ENCODE measurements at regions not wholly inside any gene's neighbourhood (a gene's known extent, or its start where the extent isn't known, plus 50 kb on each side); places are given as distances from the start of the nearest gene placed in this dataset.

DNA sequence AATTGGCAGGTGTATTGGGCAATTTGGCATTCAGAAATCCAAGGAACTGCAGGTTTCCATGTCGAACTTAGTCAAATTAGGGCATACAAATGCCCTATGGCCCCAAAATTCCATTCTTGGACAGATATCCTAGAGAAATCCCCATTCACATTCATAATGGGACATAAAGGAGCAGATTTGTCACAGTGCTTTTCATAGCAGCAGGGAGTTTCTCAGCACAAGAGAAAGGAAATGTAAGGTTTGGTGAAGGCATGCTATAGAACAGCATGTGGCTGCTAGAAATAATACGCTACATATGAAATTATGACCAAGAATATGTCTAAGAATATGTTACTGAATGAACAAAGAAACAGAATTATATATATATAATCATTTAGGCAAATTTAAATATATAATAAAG, 437.5 kb upstream of the BOD1L1 start:
- no peak for DNase-seq

DNA sequence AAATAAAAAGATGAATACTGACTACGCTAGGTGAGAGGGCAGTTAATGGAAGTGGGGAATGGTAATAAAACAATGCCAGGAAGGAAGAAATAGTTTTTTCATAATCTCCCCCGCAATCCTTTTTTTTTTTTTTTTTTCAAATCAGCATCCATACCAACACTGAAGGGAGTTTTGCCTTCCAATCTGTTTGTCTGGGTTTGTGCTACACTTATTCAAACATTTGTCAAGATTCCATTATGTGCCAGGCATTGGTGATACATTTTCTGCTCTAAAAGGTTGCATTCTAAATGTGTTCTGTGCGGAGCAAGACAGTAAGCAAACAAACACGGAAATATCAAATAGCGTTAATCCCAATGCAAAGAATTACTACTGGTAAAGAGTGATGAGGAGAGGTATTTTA, 437.9 kb upstream of the BOD1L1 start:
- DNase-seq, result no peak

DNA sequence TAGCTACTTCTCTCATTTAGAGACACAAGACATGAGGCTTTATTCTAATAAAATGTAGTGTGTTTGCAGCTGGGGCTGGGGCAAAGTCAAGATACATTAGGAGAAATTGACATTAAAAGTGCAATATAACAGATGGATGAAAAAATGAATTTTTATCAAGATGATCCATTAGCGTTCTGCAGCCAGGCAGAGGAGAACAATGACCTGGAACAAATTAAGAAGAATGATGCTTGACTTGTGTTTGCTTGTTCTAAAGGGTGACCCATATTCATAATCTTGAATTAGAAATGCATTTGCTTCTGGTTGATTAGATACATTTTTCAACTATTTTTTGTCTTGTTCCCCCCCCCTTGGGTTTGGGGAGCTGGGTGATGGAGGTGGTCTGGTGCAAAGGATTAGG, 439.5 kb upstream of the BOD1L1 start:
- no peak for DNase-seq

DNA sequence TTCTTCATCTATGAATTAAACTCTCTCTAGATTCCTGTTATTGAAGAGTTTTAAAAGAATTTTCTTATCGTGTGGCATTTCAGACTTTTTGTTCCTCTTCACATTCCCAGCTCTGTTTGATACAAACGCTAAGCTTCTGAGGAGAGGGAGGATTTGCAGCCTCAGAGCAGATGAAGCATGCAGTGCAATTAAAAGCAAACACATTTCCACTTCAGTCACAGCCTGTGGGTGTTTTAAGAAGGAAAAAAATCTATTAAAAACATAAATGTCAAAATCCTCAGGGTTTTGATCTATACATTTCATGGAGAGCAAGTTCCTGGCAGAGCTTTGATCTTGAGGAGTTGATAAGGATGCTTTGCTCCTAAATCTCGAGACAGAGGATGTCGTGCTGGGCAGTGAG, 442.4 kb upstream of the BOD1L1 start:
- no peak for DNase-seq

DNA sequence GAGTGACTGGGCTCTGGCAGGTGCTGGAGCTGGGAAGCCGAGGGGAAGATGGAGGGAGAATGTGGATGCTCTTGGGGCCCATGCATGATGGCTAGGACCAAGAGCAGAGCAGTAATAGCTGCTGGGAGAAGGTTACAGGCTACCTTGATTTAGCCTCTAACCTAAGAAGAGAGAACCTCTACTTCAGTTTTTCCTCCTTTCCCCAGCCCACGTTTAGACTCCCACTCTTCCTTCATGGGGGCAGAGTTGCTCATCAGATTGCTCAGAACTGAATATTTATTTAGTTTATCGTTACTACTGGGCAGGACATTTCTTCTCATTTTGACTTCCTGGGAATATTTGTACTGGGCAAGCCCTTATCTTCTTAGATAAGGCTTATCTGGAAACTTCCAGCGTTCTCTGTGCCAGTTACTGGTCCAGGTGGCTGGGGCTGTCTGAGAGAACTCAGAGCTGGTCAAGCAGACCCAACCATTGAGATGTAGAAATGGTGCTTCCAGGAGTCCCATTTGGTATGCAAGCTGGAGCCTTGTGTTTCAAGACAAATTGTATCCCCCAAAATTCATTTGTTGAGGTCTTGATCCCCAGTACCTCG, 442.9 kb upstream of the BOD1L1 start:
- no peak for DNase-seq

DNA sequence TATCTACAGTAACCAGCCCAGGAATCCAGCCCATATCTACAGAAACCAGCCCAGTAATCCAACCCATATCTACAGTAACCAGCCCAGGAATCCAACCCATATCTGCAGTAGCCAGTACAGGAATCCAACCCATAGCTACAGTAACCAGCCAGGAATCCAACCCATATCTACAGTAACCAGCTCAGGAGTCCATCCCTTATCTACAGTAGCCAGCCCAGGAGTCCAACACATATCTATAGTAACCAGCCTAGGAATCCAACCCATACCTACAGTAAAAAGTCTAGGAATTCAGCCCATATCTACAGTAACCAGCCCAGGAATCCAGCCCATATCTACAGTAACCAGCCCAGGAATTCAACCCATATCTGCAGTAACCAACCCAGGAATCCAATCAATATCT, 445.0 kb upstream of the BOD1L1 start:
- no peak for DNase-seq

DNA sequence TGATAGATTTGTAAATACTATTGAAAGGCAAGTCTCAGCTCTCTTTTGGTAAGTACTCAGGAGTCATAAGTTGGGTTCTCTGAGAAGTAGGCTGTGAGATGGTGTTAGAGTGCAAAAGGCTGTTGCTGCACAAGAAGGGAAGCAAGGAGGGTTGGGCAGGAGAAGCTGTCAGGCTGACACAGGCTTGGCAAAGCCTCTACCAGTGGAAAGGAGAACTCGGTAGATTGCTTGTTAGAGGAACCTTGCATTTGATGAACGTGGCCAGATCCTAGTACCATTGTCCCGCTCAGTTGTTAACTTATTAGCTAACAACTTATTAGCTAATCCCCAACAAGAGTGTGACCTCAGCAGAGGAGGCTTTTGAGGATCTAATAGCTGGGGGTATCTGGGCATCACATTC, 449.3 kb upstream of the BOD1L1 start:
- DNase-seq, result no peak

DNA sequence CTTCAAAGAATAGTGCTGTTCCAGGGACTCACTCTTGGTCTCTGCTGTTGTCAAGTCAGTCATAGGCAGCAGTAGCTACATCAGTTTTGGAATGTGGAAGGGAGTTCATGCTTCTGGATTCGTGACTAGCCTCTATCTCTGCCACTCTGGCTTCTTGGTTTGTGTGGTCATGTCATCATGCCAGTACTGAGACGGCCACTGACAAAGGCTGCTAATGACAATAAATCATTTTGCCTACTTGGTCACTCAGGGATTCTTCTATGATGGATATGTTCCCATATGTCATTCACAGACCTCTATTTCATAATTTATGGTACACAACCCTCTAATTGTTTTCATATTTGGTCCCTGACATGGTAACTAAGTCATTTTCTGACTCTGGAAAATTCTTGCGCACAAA, 450.8 kb upstream of the BOD1L1 start:
- no peak for DNase-seq

DNA sequence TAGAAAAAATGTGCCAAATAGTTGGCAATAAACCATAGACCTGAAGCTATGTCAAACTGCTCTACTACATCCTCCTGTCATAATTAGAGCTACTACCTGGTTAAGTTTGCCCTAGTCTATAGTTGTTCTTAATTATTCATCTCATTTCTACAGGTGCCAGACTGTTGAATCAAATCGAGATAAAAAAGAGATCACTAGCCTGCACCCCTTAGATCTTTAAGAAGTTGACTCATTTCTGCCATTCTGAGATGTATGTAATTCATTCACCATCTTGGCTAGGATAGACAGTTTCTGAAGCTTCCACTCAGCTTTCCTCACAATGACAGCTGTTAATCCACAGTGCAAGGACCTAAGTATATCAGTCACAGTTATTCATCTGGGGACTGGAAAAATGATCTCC, 452.1 kb upstream of the BOD1L1 start:
- DNase-seq, result no peak

DNA sequence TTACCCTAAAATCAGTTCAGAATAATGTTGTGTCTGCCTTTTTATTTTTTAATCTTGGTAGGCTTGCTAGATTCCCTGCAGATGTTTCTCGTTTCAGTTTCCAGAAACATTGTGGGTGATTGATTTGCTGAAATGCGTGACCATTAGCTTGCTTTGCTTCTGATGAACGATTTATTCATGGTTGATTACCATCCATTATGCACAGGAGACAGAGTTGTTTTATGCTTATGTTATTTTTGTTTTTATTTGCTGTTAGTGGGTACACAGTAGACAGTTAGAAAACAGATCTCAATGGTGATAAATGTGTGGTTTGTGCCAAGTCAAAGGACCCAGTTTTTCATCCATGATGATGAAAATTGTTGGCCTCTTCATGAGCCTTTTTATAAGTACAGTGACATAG, 455.6 kb upstream of the BOD1L1 start:
- no peak for DNase-seq

DNA sequence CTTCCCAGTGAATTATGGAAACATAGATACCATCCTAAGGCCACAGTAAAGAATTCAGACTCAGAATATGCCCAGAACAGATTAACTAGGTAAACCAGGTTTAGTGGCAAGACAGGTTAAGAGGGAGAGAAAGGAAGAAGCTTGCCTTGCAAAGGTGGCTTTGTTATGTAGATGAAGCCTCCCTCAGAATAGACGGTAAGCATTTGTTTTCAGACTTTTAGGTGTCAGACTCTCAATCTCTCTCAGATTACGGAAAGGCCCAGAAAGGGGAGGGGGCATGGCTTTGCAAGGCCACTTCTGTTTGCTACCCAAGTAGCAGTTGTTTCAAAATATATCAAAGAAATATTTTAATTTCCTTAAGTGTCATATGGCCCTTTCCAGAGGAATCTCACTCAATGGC, 457.1 kb upstream of the BOD1L1 start:
- DNase-seq, result no peak

DNA sequence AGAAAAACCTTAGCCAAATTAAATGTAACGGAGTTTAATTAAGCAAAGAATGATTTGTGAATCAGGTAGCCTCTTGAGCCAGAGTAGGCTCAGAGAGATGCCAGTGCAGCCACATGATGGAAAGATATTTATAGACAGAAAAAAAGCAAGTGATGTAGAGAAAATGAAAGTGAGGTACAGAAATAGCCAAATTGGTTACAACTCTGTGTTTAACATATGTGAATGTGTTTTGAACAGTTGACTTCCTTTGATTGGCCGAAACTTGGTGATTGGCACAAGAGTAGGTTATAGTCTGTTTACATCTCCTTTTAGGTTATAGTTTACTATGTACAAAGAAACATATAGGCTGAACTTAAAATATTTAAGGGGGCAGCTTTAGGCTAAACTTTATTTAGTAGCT, 459.9 kb upstream of the BOD1L1 start:
- DNase-seq, result no peak

DNA sequence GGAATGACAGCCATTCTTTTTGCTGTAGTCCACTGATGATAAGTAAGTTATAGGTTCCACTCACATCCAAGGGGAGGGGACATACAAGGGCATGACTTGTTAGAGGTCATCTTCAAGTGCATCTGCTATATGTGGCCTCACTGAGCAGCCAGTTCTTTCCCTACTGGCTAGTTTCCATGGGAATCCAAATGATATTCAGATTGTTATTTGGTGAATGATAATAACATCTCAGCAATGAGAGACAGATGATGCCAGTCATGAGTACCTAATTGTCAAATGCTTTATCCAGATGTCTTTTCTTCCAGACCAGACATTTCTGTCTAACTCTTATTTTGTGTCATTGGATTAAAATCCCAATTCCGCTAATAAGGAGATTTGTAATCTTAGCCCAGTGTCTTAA, 460.4 kb upstream of the BOD1L1 start:
- DNase-seq, result no peak

DNA sequence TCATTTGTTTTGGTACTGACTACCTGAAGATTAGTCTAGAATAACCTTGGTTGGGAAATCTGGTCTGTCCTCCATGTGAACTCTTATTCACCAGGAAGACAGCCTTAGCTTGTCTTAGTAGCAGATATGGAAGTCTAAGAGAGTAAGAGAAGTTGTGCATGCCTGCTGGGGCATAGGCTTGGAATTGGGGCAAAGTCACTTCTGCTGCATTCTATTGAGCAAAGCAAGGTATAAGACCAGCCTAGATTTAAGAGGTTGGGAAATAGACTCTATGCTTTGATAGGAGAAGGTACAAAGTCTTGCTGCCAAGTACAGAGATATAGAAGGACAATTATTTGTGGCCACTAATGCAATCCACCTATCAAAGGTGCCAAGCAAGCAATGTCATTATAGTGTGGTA, 464.0 kb upstream of the BOD1L1 start:
- DNase-seq, result no peak

DNA sequence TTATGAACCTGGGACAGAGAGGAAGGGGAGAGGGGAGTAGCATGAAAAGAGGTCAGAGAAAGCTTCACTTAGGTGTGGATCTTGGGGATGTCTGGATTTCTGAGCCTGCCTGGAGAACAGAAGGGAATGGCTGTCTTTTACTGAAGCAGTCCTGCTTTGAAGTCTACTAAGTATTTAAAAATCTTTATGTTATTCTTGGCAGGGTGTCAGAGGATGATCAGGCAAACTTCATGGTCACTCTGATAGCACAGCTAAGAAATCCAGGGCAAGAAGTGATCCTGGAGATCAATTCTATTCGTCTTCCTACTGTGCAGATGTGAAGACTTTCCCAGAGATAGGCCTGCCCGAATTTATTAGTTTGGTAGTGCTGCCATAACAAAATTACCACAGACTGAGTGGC, 464.4 kb upstream of the BOD1L1 start:
- no peak for DNase-seq

DNA sequence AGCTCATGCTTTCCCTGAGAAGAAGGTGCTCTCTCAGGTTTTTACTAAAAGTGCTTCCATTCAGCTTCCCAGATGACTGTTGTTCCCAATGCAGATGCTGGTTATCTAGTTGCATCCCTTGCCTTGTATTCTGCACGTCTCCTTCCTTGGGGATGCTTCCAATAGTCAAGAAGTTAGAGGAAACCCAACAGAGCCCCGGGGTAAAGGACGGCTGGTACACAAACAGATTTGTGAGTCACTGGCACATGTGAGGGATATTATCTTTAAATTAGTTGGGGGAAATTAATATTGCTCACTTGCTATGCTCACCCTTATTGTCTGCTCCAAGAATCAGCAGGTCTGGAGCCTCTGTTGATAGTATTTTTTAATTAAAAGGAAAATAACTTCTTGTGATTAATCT, 465.2 kb upstream of the BOD1L1 start:
- DNase-seq, result no peak

DNA sequence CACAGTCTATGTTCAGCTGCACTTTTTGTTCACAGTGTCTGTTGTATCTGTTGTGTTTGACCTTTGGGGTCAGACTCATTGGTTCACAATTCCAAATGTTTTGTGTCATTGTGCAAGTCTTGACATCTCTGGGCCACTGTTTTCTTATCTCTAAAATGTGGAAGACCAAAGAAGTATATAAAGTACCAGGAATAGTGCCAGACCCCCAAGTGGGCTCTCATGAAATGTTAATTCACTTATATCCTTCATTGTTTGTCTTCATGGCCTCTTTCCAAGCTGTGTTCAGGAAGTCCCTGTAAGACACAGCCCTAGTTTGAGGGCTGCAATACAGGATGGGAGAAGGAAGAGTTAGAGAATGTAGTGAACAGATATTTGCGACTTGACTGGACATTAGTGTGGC, 468.3 kb upstream of the BOD1L1 start:
- DNase-seq, result no peak

DNA sequence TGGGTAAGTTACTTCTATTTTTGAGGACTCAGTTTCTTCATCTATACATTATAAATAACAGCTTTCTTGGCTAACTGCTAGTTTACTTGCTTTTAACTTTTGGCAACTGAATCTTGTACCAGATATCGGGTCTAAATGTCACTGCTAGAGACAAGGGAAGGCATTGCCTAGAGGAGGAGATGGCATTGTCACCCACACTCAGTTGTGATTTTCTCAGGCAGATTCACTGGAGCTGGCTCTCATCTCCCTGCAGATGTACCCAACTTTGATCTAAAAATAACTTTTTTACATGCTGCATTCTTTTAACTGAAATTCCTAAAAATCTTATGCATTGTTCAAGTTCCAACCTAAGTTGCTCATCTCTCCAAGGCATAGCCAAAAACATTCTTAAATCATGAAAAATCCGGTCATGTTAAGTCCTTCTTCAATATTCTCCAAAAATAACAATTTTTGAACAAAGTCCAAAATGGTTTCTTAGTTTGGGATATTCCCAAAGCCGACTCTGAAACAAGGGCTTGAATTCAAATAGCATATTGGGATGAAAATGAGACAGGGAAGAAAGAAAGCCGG, 469.0 kb upstream of the BOD1L1 start:
- DNase-seq, result no peak

DNA sequence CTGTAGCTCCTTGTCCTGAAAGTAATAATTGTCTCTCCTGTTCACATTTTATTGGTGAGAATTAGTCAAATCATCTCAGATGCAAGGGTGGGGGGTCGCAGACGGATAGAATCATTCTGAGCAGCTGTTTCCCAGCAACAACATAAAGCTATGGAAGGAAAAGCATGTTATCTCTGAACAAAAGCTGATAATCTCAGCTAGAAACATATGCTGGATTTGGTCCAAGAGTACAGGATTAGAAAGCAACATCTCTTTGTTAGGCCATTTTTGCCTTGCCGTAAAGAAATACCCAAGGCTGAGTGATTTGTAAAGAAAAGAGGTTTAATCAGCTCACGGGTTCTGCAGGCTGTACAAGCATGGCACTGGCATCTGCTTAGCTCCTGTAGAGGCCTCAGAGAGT, 472.8 kb upstream of the BOD1L1 start:
- DNase-seq, result no peak

DNA sequence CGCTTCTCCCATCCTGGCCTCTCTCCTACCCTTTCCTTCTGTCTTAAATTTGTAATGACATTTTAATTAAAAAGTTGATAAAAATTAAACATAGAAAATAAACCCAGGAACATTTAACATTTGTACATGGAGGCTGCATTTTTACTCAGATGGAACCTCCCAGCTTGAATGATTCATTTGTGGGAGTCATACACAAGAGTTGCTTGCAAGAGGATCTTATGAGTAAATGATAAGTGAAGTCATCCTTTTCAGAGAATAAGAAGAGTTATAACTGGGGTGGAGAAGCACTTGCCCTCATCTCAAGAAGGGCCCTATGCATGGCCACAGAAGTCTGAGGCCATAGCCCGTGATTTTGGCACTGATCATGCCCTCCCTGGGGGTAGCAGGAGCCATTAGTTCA, 482.9 kb upstream of the BOD1L1 start:
- DNase-seq, result no peak

DNA sequence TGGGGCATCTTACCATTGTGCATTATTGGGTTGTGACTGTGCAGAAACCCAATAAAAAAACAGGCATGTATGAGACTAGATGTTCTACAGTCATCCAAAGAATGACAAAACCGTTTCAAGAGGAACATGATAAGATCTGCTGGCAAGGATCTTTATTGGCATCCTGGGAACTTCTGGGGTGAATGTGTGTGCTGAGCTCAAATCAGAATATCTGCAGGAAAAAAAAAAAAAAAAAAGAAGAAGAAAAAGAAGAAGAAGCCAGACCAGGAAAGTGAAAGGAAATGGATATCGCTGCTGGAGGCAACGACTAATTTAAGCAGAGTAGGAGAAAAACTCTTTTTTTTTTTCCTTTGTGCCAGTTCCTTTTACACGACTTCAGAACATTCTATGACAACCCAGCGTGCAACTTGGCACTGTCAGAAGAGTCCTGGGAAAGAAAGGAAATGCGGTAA, 484.2 kb upstream of the BOD1L1 start:
- DNase-seq, result no peak

DNA sequence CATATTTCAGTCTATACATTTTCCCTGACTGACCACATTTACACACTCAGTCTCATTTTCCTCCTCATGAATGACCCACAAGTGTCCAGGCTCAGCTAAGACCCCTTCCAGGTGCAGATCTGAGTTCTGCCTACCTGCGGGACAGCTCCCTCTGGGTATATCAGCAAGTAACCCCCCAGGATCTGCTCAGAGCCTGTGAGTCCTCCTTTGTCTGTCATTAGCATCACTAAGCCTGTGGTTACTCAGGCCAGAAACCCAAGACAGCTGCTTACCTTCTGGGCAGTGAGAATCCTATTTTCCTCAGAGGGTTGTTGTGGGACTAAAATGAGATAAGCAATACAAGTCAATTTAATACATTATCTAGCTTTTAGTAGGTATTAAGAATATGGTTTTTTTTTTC, 487.6 kb upstream of the BOD1L1 start:
- DNase-seq, result no peak

DNA sequence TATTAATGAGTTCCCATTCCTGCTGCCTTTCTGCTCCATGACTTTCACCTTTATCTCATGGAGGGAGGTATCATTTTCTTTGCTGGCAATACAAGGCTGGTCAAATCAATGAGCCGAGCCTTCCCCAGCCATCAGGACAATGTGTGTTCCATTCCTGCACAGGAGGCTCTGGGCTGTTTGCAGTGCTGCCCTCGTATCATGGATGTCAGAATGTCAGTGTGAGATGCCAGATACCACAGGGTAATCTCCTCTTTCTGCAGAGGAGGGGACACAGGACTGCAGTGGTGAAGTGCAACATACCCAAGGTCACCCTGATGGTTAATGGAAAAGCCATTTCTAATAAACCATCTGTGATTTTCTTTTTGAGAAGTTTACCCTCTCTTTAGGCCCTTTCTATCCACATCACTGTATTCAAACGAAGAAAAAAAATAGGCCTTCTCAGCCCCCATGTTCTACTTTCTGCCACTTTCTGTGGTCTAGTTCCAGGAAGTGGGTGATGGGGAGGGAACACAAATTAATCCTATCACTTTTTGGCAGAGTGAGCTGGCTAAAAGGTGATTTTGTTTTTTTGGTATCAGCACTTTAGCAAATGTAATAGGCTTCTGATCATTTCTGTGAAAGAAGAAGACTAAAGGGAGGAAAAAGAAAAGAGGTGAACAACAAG, 490.2 kb upstream of the BOD1L1 start:
- no peak for DNase-seq

DNA sequence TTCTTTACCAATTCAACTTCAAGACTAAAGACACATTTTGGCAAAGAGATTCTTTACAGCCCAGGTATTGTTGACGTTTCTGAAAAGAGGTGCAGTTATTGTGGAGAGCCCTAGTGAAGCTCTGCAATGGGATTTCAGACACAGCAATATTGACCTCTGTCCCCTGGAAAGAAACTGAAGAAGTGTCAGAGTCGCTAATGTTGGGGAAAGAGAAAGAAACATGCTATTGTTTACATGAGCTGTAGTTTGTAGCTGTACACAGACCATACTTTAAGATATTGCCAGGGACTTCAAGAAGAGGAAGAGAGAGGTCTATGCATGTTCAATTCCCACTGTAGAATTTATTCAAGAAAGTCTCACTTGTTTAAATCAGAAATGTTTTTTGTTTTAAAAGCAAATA, 497.3 kb upstream of the BOD1L1 start:
- DNase-seq, result no peak

All from NCI-H1092 (cell line).